GM23248 (cell line): ENCODE measurements at regions not wholly inside any gene's neighbourhood (a gene's known extent, or its start where the extent isn't known, plus 50 kb on each side); places are given as distances from the start of the nearest gene placed in this dataset.

Experiments used
- DNase-seq: peaks from one replicate; pipeline ENCODE4 v3.0.0-alpha.2; 2015
- H2AFZ ChIP-seq: fragments of 200-600 bp; sonication (generic); 2 replicates; pipeline ENCODE4 v1.6.1; 2016; ENCODE audit warnings: antibody characterized with exemption
- H3F3A ChIP-seq: fragments of 200-600 bp; sonication (generic); 2 replicates; pipeline ENCODE4 v1.6.1; 2016; ENCODE audit warnings: mild to moderate bottlenecking, antibody characterized with exemption, mixed run types; ENCODE audit not compliant: insufficient read depth
- H3K27ac ChIP-seq: fragments of 200-600 bp; sonication (generic); 2 replicates; pipeline ENCODE4 v1.5.1; 2016; ENCODE audit warnings: mild to moderate bottlenecking
- H3K27me3 ChIP-seq: fragments of 200-600 bp; sonication (generic); replicated peaks from 2 replicates; pipeline ENCODE4 v1.6.1; 2016; ENCODE audit warnings: mild to moderate bottlenecking; ENCODE audit not compliant: insufficient read depth
- H3K36me3 ChIP-seq: fragments of 200-600 bp; sonication (generic); 2 replicates; pipeline ENCODE4 v1.6.1; 2016; ENCODE audit warnings: low read depth, mild to moderate bottlenecking
- H3K4me1 ChIP-seq: fragments of 200-600 bp; sonication (generic); 2 replicates; pipeline ENCODE4 v1.6.1; 2016; ENCODE audit warnings: mild to moderate bottlenecking; ENCODE audit not compliant: insufficient read depth
- H3K4me2 ChIP-seq: fragments of 200-600 bp; sonication (generic); one replicate; pipeline ENCODE4 v1.6.1; 2016; ENCODE audit warnings: mild to moderate bottlenecking; ENCODE audit not compliant: unreplicated experiment
- H3K4me3 ChIP-seq: fragments of 200-600 bp; sonication (generic); 2 replicates; pipeline ENCODE4 v1.5.1; 2016; ENCODE audit warnings: mild to moderate bottlenecking
- H3K79me2 ChIP-seq: fragments of 200-600 bp; sonication (generic); 2 replicates; pipeline ENCODE4 v1.6.1; 2016; ENCODE audit warnings: mild to moderate bottlenecking; ENCODE audit not compliant: insufficient read depth
- H3K9ac ChIP-seq: fragments of 200-600 bp; sonication (generic); 2 replicates; pipeline ENCODE4 v1.6.1; 2016; ENCODE audit warnings: mild to moderate bottlenecking
- H3K9me2 ChIP-seq: fragments of 200-600 bp; sonication (generic); 2 replicates; pipeline ENCODE4 v1.6.1; 2016; ENCODE audit warnings: mixed run types, mild to moderate bottlenecking, moderate library complexity; ENCODE audit not compliant: insufficient read depth
- H3K9me3 ChIP-seq: fragments of 200-600 bp; sonication (generic); one replicate; pipeline ENCODE4 v1.6.1; 2017; ENCODE audit warnings: low read depth
- H4K20me1 ChIP-seq: fragments of 200-600 bp; sonication (generic); 2 replicates; pipeline ENCODE4 v1.6.0; 2016; ENCODE audit not compliant: insufficient read depth
- EZH2 ChIP-seq: fragments of 200-600 bp; sonication (generic); IDR thresholded peaks from 2 replicates; pipeline ENCODE4 v1.6.1; 2018; ENCODE audit warnings: antibody characterized with exemption, mild to moderate bottlenecking; ENCODE audit not compliant: insufficient read depth, poor library complexity, severe bottlenecking
- EZH2phosphoT487 ChIP-seq: fragments of 200-600 bp; sonication (generic); IDR thresholded peaks from 2 replicates; pipeline ENCODE4 v1.6.1; 2018; ENCODE audit warnings: antibody characterized with exemption, moderate library complexity, mild to moderate bottlenecking, low read depth; ENCODE audit not compliant: insufficient read depth
- WGBS, 2 experiments: methylation state at CpG; one replicate each; pipeline ENCODE4 v1.1.6; 2015 to 2017; ENCODE audit warnings: low lambda C conversion rate in 2 of 2, low coverage in 1 of 2; ENCODE audit errors: missing lambda C conversion rate in 2 of 2; 5-methylcytosine and 5-hydroxymethylcytosine counted together
- in situ Hi-C: fragments of 300-500 bp; cut with MboI; formaldehyde crosslinking; loops from 2 replicates; pipeline ENCODE4 v1.15.0; 2020

DNA sequence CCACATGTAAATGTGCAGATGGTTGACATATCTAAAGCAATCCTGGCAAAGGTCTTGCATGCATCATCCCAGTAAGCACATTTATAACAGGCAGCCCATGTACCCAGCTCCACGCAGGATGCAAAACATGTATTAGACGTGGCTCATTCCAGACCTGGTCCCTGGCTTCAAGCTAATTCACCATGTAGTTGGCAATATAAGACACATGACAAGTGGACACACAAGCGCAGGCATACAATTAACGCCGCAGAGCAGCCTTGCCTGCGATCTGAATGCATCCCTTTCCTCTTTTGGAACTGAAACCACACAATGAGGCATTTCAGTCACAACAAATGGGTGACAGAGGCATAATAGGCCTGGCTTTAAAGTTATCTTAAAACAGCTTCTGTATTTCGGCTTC, 114.5 kb upstream of the TRIM2 start:
- WGBS, 2 experiments: 80 to 83% methylated on average over 7 of the region's 7 CpGs
- in situ Hi-C loops: loop anchor here (10.0 kb wide), 1 partner anchor 245 kb away; no protein-coding TSS in a partner anchor
- Histone ChIP-seq H3K79me2 (no peaks in the 10 kb centered on the region), H3K9me3 (no peaks in the 10 kb centered on the region), H3K4me1 (no peaks in the 10 kb centered on the region), H3K27me3 (no peaks in the 10 kb centered on the region; the same call in 1 of the 2 replicates), H3K36me3 (no peaks in the 10 kb centered on the region), H3K4me2 (no peak overlapping the region), H4K20me1 (no peaks in the 10 kb centered on the region), H3K4me3 (no peak overlapping the region), H3K27ac (no peak overlapping the region), H2AFZ (no peak overlapping the region), H3K9me2 (no peaks in the 10 kb centered on the region), H3K9ac (no peak overlapping the region), H3F3A (no peaks in the 10 kb centered on the region)
- no peak for TF ChIP-seq EZH2phosphoT487
- no peak for TF ChIP-seq EZH2
- no peak for DNase-seq

DNA sequence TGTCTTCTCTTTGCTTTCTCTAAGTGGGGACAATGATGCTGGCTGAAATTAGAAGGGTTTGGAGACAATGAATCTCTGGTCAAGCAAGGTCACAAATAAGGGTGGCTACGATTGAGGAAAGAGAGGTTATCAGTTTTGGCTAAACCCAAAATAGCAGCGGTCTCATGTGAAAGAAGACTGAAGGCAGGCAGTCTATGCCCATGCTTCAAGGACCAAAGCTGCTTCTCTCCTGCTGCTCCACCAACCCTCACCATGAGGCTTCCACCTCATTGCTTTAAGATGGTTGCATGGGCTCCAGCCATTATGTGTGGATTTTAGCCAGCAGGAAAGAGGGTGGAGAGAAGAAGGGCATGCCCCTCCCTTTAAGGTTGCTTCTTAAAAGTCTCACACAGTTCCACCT, 114.1 kb upstream of the TRIM2 start:
- Histone ChIP-seq H3K27me3 (no peaks in the 10 kb centered on the region; the same call in 1 of the 2 replicates), H3K9ac (no peak overlapping the region), H3K27ac (no peak overlapping the region), H3K79me2 (no peaks in the 10 kb centered on the region), H3K36me3 (no peaks in the 10 kb centered on the region), H3K9me2 (no peaks in the 10 kb centered on the region), H3F3A (no peaks in the 10 kb centered on the region), H3K4me2 (no peak overlapping the region), H2AFZ (no peak overlapping the region), H3K4me1 (no peaks in the 10 kb centered on the region), H3K4me3 (no peak overlapping the region), H3K9me3 (no peaks in the 10 kb centered on the region), H4K20me1 (no peaks in the 10 kb centered on the region)
- TF ChIP-seq EZH2phosphoT487 (no peak), EZH2 (no peak)
- DNase-seq: no peak
- in situ Hi-C loops: loop anchor here (10.0 kb wide), 1 partner anchor 245 kb away; no protein-coding TSS in a partner anchor
- WGBS, 2 experiments: 61 to 62% methylated on average over 2 of the region's 2 CpGs

DNA sequence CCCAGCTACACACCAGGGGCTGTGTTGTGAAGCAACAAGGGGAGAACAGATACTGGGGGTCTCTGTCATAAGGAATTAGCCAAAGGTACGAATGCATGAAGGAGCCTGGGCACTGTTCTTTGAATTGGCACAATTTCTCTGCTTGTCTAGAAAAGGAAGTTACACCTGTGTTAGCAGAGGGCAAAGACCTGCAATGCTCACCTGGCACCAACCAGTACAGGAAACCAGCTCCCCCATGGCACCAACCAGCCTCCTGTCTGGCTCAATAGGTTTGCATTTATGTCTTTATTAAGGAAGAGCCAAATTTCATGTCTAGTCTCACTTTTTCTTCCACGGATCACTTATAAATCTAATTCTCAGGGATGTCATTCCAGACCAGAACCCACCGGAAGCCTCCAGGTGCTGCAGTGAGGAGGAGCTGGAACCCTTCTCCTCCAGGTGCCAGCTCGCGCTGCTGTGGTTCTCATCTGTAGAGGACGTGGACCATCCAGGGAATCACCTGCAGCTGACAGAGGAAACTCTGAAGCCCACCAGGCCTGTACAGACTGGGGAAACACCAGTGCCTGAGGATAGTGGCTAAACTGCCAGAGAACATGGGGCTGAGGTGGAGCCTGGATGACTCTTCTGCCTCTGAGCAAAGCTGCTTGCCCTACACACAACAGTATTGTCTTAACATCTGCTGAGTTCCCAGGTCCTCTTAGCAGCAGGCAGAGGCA, 113.4 kb upstream of the TRIM2 start:
- WGBS, 2 experiments: 71 to 82% methylated on average over 6 of the region's 6 CpGs
- Histone ChIP-seq H3K27ac (no peak overlapping the region), H2AFZ (no peak overlapping the region), H3K9me3 (no peaks in the 10 kb centered on the region), H3K4me3 (no peak overlapping the region), H3K79me2 (no peaks in the 10 kb centered on the region), H3K27me3 (no peaks in the 10 kb centered on the region; the same call in 1 of the 2 replicates), H3K9me2 (no peaks in the 10 kb centered on the region), H3K36me3 (no peaks in the 10 kb centered on the region), H3F3A (no peaks in the 10 kb centered on the region), H3K9ac (no peak overlapping the region), H3K4me2 (no peak overlapping the region), H4K20me1 (no peaks in the 10 kb centered on the region), H3K4me1 (no peaks in the 10 kb centered on the region)
- TF ChIP-seq EZH2 (no peak), EZH2phosphoT487 (no peak)
- DNase-seq: no peak
- in situ Hi-C loops: loop anchor here (10.0 kb wide), 1 partner anchor 246 kb away; no protein-coding TSS in a partner anchor

DNA sequence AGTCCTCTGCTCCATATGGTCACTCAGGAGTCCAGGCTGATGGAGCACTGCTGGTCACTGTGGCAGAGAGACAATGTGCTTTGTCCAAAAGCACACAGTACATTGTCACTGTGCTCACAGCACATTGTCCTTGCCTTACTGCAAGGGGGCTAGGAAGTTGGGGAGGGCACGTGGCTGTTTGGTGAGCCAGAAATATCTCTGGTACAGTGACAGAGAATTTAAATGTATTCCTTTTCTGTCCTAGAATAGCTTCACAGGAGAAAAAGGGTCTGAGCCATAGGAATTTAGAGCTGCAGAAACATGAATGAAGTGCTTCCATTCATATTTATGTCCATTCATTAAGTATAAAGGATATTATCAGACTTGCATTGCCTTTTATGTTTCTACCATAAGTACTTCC, 110.8 kb upstream of the TRIM2 start:
- Histone ChIP-seq H4K20me1 (no peaks in the 10 kb centered on the region), H3K4me1 (no peaks in the 10 kb centered on the region), H3K9me2 (no peaks in the 10 kb centered on the region), H3F3A (no peaks in the 10 kb centered on the region), H3K79me2 (no peaks in the 10 kb centered on the region), H2AFZ (no peak overlapping the region), H3K4me2 (no peak overlapping the region), H3K4me3 (no peak overlapping the region), H3K36me3 (no peaks in the 10 kb centered on the region), H3K27ac (no peak overlapping the region), H3K27me3 (no peaks in the 10 kb centered on the region; the same call in 1 of the 2 replicates), H3K9ac (no peak overlapping the region), H3K9me3 (no peaks in the 10 kb centered on the region)
- in situ Hi-C loops: loop anchor here (10.0 kb wide), 1 partner anchor 249 kb away; no protein-coding TSS in a partner anchor
- 29% methylated on average over 1 of the region's 1 CpG for WGBS, 2 experiments
- TF ChIP-seq EZH2phosphoT487 (no peak), EZH2 (no peak)
- no peak for DNase-seq
